IMR-90 (cell line): ENCODE measurements at regions not wholly inside any gene's neighbourhood (a gene's known extent, or its start where the extent isn't known, plus 50 kb on each side); places are given as distances from the start of the nearest gene placed in this dataset.

Experiments
- ATAC-seq: fragments of 200-7000 bp; cut with Tn5 transposase; 2 replicates; pipeline ENCODE4 v1.9.1; 2020; ENCODE audit warnings: low read depth, mild to moderate bottlenecking, moderate library complexity
- BruUV-seq: library from RNA; stranded (reverse); fragments of 400-500 nt; replicated peaks from 2 replicates; lab custom pipeline; 2021; lab: Mats Ljungman, UMichigan
- CTCF ChIA-PET: fragments of 300-600 bp; formaldehyde crosslinking; extraction: SDS; loops from one replicate; lab custom pipeline; 2021; ENCODE audit warnings: antibody characterized with exemption; lab: Yijun Ruan, JAX
- POLR2A ChIA-PET: fragments of 300-600 bp; sonication (Branson Sonifier 250); formaldehyde crosslinking; loops from one replicate; lab custom pipeline; 2022; ENCODE audit warnings: antibody characterized with exemption; ENCODE audit not compliant: unreplicated experiment; lab: Charles Lee
- DNase-seq: peaks from one replicate; pipeline ENCODE4 v3.0.0; 2013
- H2AFZ ChIP-seq: replicated peaks from 2 replicates; pipeline ENCODE3; 2013; ENCODE audit warnings: low read length, mild to moderate bottlenecking; ENCODE audit not compliant: poor library complexity
- H2AK5ac ChIP-seq: 2 replicates; pipeline ENCODE4 v1.6.1; 2013; ENCODE audit warnings: low read depth, low read length, inconsistent platforms
- H2AK9ac ChIP-seq: replicated peaks from 2 replicates; pipeline ENCODE3; 2013; ENCODE audit warnings: mild to moderate bottlenecking, low read depth, low read length, moderate library complexity; ENCODE audit not compliant: poor library complexity
- H2BK120ac ChIP-seq: 2 replicates; pipeline ENCODE4 v1.6.1; 2013; ENCODE audit warnings: low read depth, low read length, inconsistent platforms
- H2BK15ac ChIP-seq: 3 replicates; pipeline ENCODE4 v1.6.1; 2013; ENCODE audit warnings: low read depth, low read length, inconsistent platforms
- H2BK20ac ChIP-seq: 2 replicates; pipeline ENCODE4 v1.6.1; 2013; ENCODE audit warnings: low read depth, mild to moderate bottlenecking, inconsistent platforms, low read length, moderate library complexity
- H2BK5ac ChIP-seq: 2 replicates; pipeline ENCODE4 v1.6.1; 2013; ENCODE audit warnings: mild to moderate bottlenecking, low read depth, low read length, inconsistent platforms; ENCODE audit not compliant: poor library complexity, severe bottlenecking
- H3K14ac ChIP-seq: replicated peaks from 2 replicates; pipeline ENCODE4 v1.6.1; 2013; ENCODE audit warnings: low read depth, low read length, inconsistent platforms
- H3K18ac ChIP-seq: 2 replicates; pipeline ENCODE4 v1.6.1; 2013; ENCODE audit warnings: low read depth, low read length, control low read depth
- H3K23ac ChIP-seq: 2 replicates; pipeline ENCODE4 v1.6.1; 2013; ENCODE audit warnings: low read depth, low read length, inconsistent platforms
- H3K27ac ChIP-seq: 2 replicates; pipeline ENCODE4 v1.5.1; 2013; ENCODE audit warnings: mild to moderate bottlenecking, control low read depth, low read length; ENCODE audit not compliant: insufficient read depth
- H3K27me3 ChIP-seq: 2 replicates; pipeline ENCODE4 v1.6.1; 2013; ENCODE audit warnings: low read length; ENCODE audit not compliant: control insufficient read depth, insufficient read depth
- H3K36me3 ChIP-seq: 2 replicates; pipeline ENCODE4 v1.6.1; 2013; ENCODE audit warnings: low read length, mixed read lengths; ENCODE audit not compliant: control insufficient read depth, insufficient read depth
- H3K4ac ChIP-seq: 2 replicates; pipeline ENCODE4 v1.6.1; 2013; ENCODE audit warnings: low read depth, low read length, inconsistent platforms
- H3K4me1 ChIP-seq: 2 replicates; pipeline ENCODE4 v1.6.1; 2013; ENCODE audit warnings: low read length, mixed read lengths; ENCODE audit not compliant: control insufficient read depth, insufficient read depth
- H3K4me2 ChIP-seq: 2 replicates; pipeline ENCODE4 v1.6.1; 2013; ENCODE audit warnings: low read depth, mild to moderate bottlenecking, control low read depth, low read length, moderate library complexity
- H3K4me3 ChIP-seq: 2 replicates; pipeline ENCODE4 v1.5.1; 2013; ENCODE audit warnings: low read depth, mild to moderate bottlenecking, control low read depth, low read length, moderate library complexity; ENCODE audit not compliant: insufficient read depth
- H3K56ac ChIP-seq: 2 replicates; pipeline ENCODE4 v1.6.1; 2013; ENCODE audit warnings: low read length, inconsistent platforms; ENCODE audit not compliant: insufficient read depth; ENCODE audit errors: extremely low read depth
- H3K79me1 ChIP-seq, 2 experiments: 2 replicates each; pipeline ENCODE4 v1.6.1; 2013; ENCODE audit warnings: low read length in 2 of 2, inconsistent platforms in 1 of 2, low read depth in 1 of 2
- H3K9ac ChIP-seq: 2 replicates; pipeline ENCODE4 v1.6.1; 2013; ENCODE audit warnings: low read depth, low read length, control low read depth
- H3K9me1 ChIP-seq: 2 replicates; pipeline ENCODE4 v1.6.1; 2013; ENCODE audit warnings: low read length, inconsistent platforms; ENCODE audit not compliant: insufficient read depth
- H3K9me3 ChIP-seq: 2 replicates; pipeline ENCODE4 v1.6.1; 2013; ENCODE audit warnings: low read length; ENCODE audit not compliant: control insufficient read depth, insufficient read depth
- H4K20me1 ChIP-seq: 2 replicates; pipeline ENCODE4 v1.6.1; 2013; ENCODE audit warnings: low read length, inconsistent platforms; ENCODE audit not compliant: insufficient read depth
- H4K5ac ChIP-seq: 2 replicates; pipeline ENCODE4 v1.6.1; 2013; ENCODE audit warnings: mild to moderate bottlenecking, low read depth, low read length, control low read depth
- H4K8ac ChIP-seq, 2 experiments: 2 replicates each; pipeline ENCODE4 v1.6.1; 2013; ENCODE audit warnings: low read depth in 2 of 2, low read length in 2 of 2, control low read depth in 1 of 2, inconsistent platforms in 1 of 2
- H4K91ac ChIP-seq: 2 replicates; pipeline ENCODE4 v1.6.1; 2013; ENCODE audit warnings: low read depth, low read length, inconsistent platforms; ENCODE audit not compliant: insufficient read depth
- CHD1 ChIP-seq: IDR thresholded peaks from 2 replicates; pipeline ENCODE4 v1.6.1; 2012; ENCODE audit warnings: low read depth, low read length, improper control_type of control experiment
- MAFK ChIP-seq: IDR thresholded peaks from 2 replicates; pipeline ENCODE4 v1.6.1; 2012; ENCODE audit warnings: low read depth, low read length, improper control_type of control experiment
- MAZ ChIP-seq: IDR thresholded peaks from 2 replicates; pipeline ENCODE4 v1.6.1; 2012; ENCODE audit warnings: low read depth, mild to moderate bottlenecking, low read length, improper control_type of control experiment, moderate library complexity, borderline replicate concordance
- MXI1 ChIP-seq: IDR thresholded peaks from 2 replicates; pipeline ENCODE4 v1.6.1; 2012; ENCODE audit warnings: low read depth, mild to moderate bottlenecking, low read length, moderate library complexity, borderline replicate concordance
- USF2 ChIP-seq: fragments of 150-350 bp; IDR thresholded peaks from 2 replicates; pipeline ENCODE4 v1.6.1; 2017; ENCODE audit warnings: mild to moderate bottlenecking, antibody characterized with exemption, low read length, low read depth
- WGBS, 2 experiments: methylation state at CpG; one replicate each; pipeline versions ENCODE4 v1.1.5 to v1.1.7; 2013; ENCODE audit warnings: missing lambda C conversion rate in 2 of 2; ENCODE audit not compliant: insufficient read length in 1 of 2; ENCODE audit errors: extremely low coverage in 2 of 2; 5-methylcytosine and 5-hydroxymethylcytosine counted together
- dilution Hi-C: fragments of 300-500 bp; cut with HindIII; formaldehyde crosslinking; loops from one replicate; pipeline ENCODE4 v1.14.3; 2018; ENCODE audit warnings: low sequenced_read_pairs; ENCODE audit not compliant: unreplicated experiment
- in situ Hi-C: fragments of 300-500 bp; cut with MboI; formaldehyde crosslinking; loops from 3 replicates; pipeline ENCODE4 v1.14.3; 2019; ENCODE audit warnings: low sequenced_read_pairs, inconsistent platforms, mixed read lengths
- intact Hi-C: fragments of 100-400 bp; cut with micrococcal nuclease; formaldehyde crosslinking; loops from 2 replicates; pipeline ENCODE4 v1.10.0; 2022

GRCh38 chr11:116577956-116578355 is 194.8 kb downstream of the BUD13 start:
- Histone ChIP-seq H3K4me3 (no peak overlapping the region), H2AFZ (no peak overlapping the region), H4K5ac (no peak overlapping the region), H2AK5ac (no peak overlapping the region), H2BK15ac (no peak overlapping the region), H3K36me3 (no peaks in the 10 kb centered on the region), H3K4ac (no peak overlapping the region), H3K23ac (no peak overlapping the region), H4K91ac (no peak overlapping the region), H3K18ac (no peak overlapping the region), H2BK5ac (no peak overlapping the region), H2AK9ac (no peak overlapping the region), H3K4me1 (no peaks in the 10 kb centered on the region), H3K79me1 (no peaks in the 10 kb centered on the region), H3K4me2 (no peak overlapping the region), H3K9me3 (no peaks in the 10 kb centered on the region), H4K20me1 (no peaks in the 10 kb centered on the region), H3K9ac (no peak overlapping the region), H2BK120ac (no peak overlapping the region), H3K27ac (no peak overlapping the region), H3K27me3 (peaks cover 41% of the 10 kb centered on the region), H4K8ac (no peak overlapping the region), H3K14ac (no peak overlapping the region), H2BK20ac (no peak overlapping the region), H3K56ac (no peak overlapping the region), H3K9me1 (no peaks in the 10 kb centered on the region)
- TF ChIP-seq MAFK, result no peak
- no peak for TF ChIP-seq MXI1
- TF ChIP-seq USF2, result no peak
- TF ChIP-seq MAZ, result no peak
- no peak for TF ChIP-seq CHD1
- no CpG with 5 or more reads among the region's 3 CpGs for WGBS, 2 experiments
- in situ Hi-C loops (no loop called here), dilution Hi-C loops (no loop called here), intact Hi-C loops (no loop called here)
- ChIA-PET CTCF (no interaction called here), POLR2A (no interaction called here)
- DNase-seq (no peak), ATAC-seq (no peak)
- no TSS peak for BruUV-seq
